NCI-H2081 (cell line): ENCODE measurements at regions not wholly inside any gene's neighbourhood (a gene's known extent, or its start where the extent isn't known, plus 50 kb on each side); places are given as distances from the start of the nearest gene placed in this dataset.
A peak's percentile ranks its signal among the peaks of the same experiment; 100 is the strongest.
"Not testable (repeated sequence)": the region's sequence is repeated elsewhere in the genome, so short reads cannot be mapped to it uniquely, and the experiment has no call there.

Source experiments
- DNase-seq, 2 experiments: peaks; one replicate each; lab custom pipeline; 2025; lab: John Stamatoyannopoulos, UW

GRCh38 chr15:81899730-81900129 is 146.1 kb downstream of the MEX3B start:
- no peak for DNase-seq

- DNase-seq: no peak
These were observed 146.8 kb downstream of the MEX3B start for GRCh38 chr15:81899024-81899423.

GRCh38 chr15:81897057-81897677 is 148.7 kb downstream of the MEX3B start:
- DNase-seq: no peak

GRCh38 chr15:81896356-81896755 is 149.5 kb downstream of the MEX3B start:
- DNase-seq: no peak

GRCh38 chr15:81895723-81896122 is 150.1 kb downstream of the MEX3B start:
- no peak for DNase-seq

- DNase-seq: no peak
These were observed 151.8 kb downstream of the MEX3B start for GRCh38 chr15:81894061-81894460.

- peak in 1 of 2 experiments; percentile 5 for DNase-seq
These were observed 152.5 kb downstream of the MEX3B start for GRCh38 chr15:81893182-81893835.

- DNase-seq: no peak
These were observed 155.3 kb downstream of the MEX3B start for GRCh38 chr15:81890496-81890895.

GRCh38 chr15:81889485-81889881 is 156.3 kb downstream of the MEX3B start:
- no peak for DNase-seq

- no peak for DNase-seq
These were observed 156.9 kb downstream of the MEX3B start for GRCh38 chr15:81888748-81889484.

- DNase-seq: no peak
These were observed 157.9 kb downstream of the MEX3B start for GRCh38 chr15:81887912-81888311.

GRCh38 chr15:81887188-81887587 is 158.6 kb downstream of the MEX3B start:
- not testable (repeated sequence) for DNase-seq

- no peak for DNase-seq
These were observed 159.2 kb downstream of the MEX3B start for GRCh38 chr15:81886591-81886990.

- no peak for DNase-seq
These were observed 159.7 kb downstream of the MEX3B start for GRCh38 chr15:81886080-81886479.

- DNase-seq: no peak
These were observed 160.7 kb downstream of the MEX3B start for GRCh38 chr15:81885135-81885534.

GRCh38 chr15:81882504-81882903 is 163.3 kb downstream of the MEX3B start:
- no peak for DNase-seq

- DNase-seq: peak in 1 of 2 experiments; percentile 39
These were observed 165.0 kb downstream of the MEX3B start for GRCh38 chr15:81880833-81881232.

GRCh38 chr15:81880314-81880713 is 165.5 kb downstream of the MEX3B start:
- DNase-seq: no peak

GRCh38 chr15:81875717-81876116 is 170.1 kb downstream of the MEX3B start:
- DNase-seq: not testable (repeated sequence)

- DNase-seq: not testable (repeated sequence)
These were observed 175.1 kb downstream of the MEX3B start for GRCh38 chr15:81870746-81871106.

GRCh38 chr15:81870062-81870745 is 175.6 kb downstream of the MEX3B start:
- not testable (repeated sequence) for DNase-seq

- no peak for DNase-seq
These were observed 176.5 kb downstream of the MEX3B start for GRCh38 chr15:81869161-81869954.
